Activated CD4-positive, alpha-beta memory T cell treated with anti-CD3 and anti-CD28 coated beads, Interleukin-2, amount 10 ng/mL, durations not matched to agents 7 days and 5 days (primary cell): ENCODE measurements at regions not wholly inside any gene's neighbourhood (a gene's known extent, or its start where the extent isn't known, plus 50 kb on each side); places are given as distances from the start of the nearest gene placed in this dataset.

Experiments
- CTCF ChIA-PET: fragments of 350-600 bp; sonication (Branson Sonifier 250); formaldehyde crosslinking; loops from one replicate; lab custom pipeline; 2021; ENCODE audit warnings: antibody characterized with exemption, inconsistent platforms; lab: Charles Lee
- POLR2A ChIA-PET: fragments of 350-600 bp; sonication (Branson Sonifier 250); formaldehyde crosslinking; loops from one replicate; lab custom pipeline; 2021; ENCODE audit warnings: antibody characterized with exemption; lab: Charles Lee
- DNase-seq: peaks from one replicate; pipeline ENCODE4 v3.0.0-alpha.2; 2020
- H3K27ac Mint-ChIP-seq: one replicate; pipeline ENCODE4 v1.8.0; 2021; ENCODE audit warnings: mild to moderate bottlenecking, mixed read lengths
- H3K27me3 Mint-ChIP-seq: one replicate; pipeline ENCODE4 v1.8.0; 2021; ENCODE audit warnings: mixed read lengths
- H3K36me3 Mint-ChIP-seq: one replicate; pipeline ENCODE4 v1.8.0; 2021; ENCODE audit warnings: low read depth, mixed read lengths
- H3K4me1 Mint-ChIP-seq: one replicate; pipeline ENCODE4 v1.8.0; 2021; ENCODE audit warnings: mixed read lengths
- H3K4me3 Mint-ChIP-seq: one replicate; pipeline ENCODE4 v1.8.0; 2021; ENCODE audit warnings: mild to moderate bottlenecking, mixed read lengths
- H3K9me3 Mint-ChIP-seq: one replicate; pipeline ENCODE4 v1.8.0; 2021; ENCODE audit warnings: mixed read lengths

DNA sequence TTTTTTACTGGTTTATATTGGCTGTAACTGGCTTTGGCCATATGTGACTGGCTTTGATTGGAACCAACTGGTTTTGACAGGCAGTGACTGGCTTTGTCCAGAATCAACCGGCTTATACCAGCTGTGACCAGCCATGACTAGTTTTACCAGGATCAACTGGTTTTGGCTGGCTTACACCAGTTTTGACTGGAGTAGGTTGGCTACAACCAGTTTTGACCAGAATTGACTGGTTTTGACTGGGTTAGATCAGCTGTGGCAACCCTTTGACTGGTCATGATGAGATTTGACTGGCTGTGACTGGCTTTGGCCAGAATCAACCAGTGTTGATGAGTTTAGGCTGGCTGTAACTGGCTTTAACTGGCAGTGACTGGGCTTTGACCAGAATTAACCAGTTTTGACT is 169.2 kb upstream of the AMOT start:
- POLR2A ChIA-PET, result no interaction called here
- Mint-ChIP-seq H3K4me3 (no peak overlapping the region), H3K4me1 (no peaks in the 10 kb centered on the region), H3K36me3 (no peaks in the 10 kb centered on the region), H3K9me3 (no peaks in the 10 kb centered on the region), H3K27me3 (no peaks in the 10 kb centered on the region), H3K27ac (no peak overlapping the region)
- no peak for DNase-seq
- CTCF ChIA-PET, result no interaction called here

DNA sequence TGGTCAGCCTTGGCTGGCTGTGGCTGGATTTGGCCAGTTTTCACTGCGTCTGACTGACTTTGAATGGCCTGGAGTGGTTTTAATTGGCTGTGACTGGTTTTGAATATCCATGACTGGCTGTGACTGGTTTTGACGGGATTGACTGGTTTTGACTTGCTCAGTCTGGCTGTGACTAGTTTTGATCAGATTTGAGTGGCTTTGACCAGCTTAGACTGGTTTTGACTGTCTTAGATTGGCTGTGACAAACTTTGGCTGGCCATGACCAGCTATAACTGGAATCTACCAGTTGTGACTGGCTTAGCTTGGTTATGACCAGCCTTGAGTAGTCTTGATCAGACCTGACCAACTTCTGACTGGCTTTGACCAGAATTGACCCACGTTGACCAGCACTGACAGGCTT is 168.4 kb upstream of the AMOT start:
- Mint-ChIP-seq H3K4me3 (no peak overlapping the region), H3K9me3 (no peaks in the 10 kb centered on the region), H3K36me3 (no peaks in the 10 kb centered on the region), H3K4me1 (no peaks in the 10 kb centered on the region), H3K27me3 (no peaks in the 10 kb centered on the region), H3K27ac (no peak overlapping the region)
- POLR2A ChIA-PET, result no interaction called here
- DNase-seq, result no peak
- CTCF ChIA-PET, result no interaction called here

DNA sequence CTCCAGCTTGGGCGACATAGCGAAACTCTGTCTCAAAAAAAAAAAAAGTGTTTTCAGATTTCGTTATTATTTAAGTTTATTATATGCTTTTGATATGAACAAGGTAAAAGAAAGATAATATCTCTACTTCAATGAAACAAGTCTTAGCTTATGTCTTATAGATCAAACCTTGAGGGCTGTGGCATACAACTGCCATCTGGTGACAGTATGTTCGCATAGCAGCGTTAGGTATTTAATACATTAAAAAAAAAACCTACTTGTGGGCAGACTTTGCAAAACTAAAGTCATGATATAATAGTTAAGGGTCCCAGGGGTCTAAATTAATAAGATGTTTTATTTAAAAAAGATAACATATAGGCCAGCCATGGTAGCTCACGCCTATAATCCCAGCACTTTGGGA is 161.2 kb upstream of the AMOT start:
- no peak overlapping the region for H3K4me3 Mint-ChIP-seq
- POLR2A ChIA-PET, result no interaction called here
- H3K9me3 Mint-ChIP-seq, result no peaks in the 10 kb centered on the region
- H3K4me1 Mint-ChIP-seq, result no peaks in the 10 kb centered on the region
- no peak for DNase-seq
- no peak overlapping the region for H3K27ac Mint-ChIP-seq
- no peaks in the 10 kb centered on the region for H3K27me3 Mint-ChIP-seq
- CTCF ChIA-PET, result interaction anchor here (0.6 kb wide), 1 partner anchor 338 kb away, joined by 3 read pairs; no protein-coding TSS in a partner anchor
- H3K36me3 Mint-ChIP-seq, result no peaks in the 10 kb centered on the region

DNA sequence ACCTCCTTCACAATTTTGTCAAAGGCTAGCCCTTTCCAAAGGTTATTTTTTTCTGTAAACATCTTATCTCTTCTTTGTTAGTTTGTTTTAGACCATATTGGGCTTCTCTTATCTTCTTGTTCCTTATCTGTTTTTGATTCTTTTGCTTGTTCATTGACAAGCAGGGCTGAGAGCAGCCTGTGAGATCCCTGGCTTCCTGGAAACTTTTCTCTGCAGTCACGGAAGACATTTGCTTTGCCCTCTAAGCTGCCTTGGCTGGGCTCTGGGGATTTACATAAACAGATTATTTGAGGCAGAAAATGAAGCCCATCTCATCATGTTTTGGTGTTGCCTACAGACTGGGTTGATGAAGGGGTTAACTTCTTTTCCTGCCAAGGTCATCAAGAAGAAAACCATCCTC is 157.4 kb upstream of the AMOT start:
- Mint-ChIP-seq H3K27me3 (no peaks in the 10 kb centered on the region), H3K9me3 (no peaks in the 10 kb centered on the region), H3K27ac (no peak overlapping the region), H3K4me1 (no peaks in the 10 kb centered on the region), H3K36me3 (no peaks in the 10 kb centered on the region), H3K4me3 (no peak overlapping the region)
- POLR2A ChIA-PET, result no interaction called here
- CTCF ChIA-PET, result no interaction called here
- no peak for DNase-seq

DNA sequence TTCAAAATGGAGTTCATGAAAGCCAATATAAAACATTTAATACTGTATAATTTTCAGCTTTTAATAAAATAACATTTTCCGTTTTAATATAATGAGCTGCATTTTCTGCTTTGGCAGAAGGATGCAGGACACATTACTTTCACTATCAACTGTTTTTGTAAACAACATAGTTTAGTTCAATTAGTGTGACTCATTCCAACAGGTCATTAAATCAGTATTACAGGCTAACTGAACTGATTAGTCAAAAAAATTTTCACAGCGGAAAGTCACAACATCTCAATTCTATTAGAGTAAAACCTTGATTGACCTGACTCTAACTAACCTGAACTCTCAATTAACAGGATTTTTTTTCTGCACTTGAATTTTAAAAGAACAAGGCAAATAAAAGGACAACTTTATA is 151.2 kb upstream of the AMOT start:
- no peaks in the 10 kb centered on the region for H3K27me3 Mint-ChIP-seq
- H3K4me1 Mint-ChIP-seq, result no peaks in the 10 kb centered on the region
- CTCF ChIA-PET, result no interaction called here
- no peaks in the 10 kb centered on the region for H3K36me3 Mint-ChIP-seq
- H3K9me3 Mint-ChIP-seq, result no peaks in the 10 kb centered on the region
- POLR2A ChIA-PET, result no interaction called here
- DNase-seq, result no peak
- H3K27ac Mint-ChIP-seq, result no peak overlapping the region
- no peak overlapping the region for H3K4me3 Mint-ChIP-seq

DNA sequence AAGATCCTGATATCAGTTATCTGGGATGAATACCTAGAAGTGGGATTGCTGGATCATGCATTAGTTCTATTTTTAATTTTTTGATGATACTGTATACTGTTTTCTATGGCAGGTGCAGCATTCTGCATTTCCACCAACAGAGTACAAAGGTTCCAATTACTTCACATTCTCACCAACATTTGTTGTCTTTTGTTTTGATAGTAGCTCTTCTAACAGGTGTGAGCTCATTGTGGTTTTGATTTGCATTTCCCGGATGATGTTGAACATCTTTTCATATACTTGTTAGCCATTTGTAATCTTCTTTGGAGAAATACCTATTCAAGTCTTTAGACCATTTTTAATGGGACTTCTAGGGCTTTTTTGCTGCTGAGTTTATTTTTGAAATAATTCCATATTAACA is 139.2 kb upstream of the AMOT start:
- Mint-ChIP-seq H3K4me3 (no peak overlapping the region), H3K9me3 (no peaks in the 10 kb centered on the region), H3K36me3 (no peaks in the 10 kb centered on the region), H3K27ac (no peak overlapping the region), H3K27me3 (no peaks in the 10 kb centered on the region), H3K4me1 (no peaks in the 10 kb centered on the region)
- ChIA-PET POLR2A (no interaction called here), CTCF (no interaction called here)
- DNase-seq, result no peak

DNA sequence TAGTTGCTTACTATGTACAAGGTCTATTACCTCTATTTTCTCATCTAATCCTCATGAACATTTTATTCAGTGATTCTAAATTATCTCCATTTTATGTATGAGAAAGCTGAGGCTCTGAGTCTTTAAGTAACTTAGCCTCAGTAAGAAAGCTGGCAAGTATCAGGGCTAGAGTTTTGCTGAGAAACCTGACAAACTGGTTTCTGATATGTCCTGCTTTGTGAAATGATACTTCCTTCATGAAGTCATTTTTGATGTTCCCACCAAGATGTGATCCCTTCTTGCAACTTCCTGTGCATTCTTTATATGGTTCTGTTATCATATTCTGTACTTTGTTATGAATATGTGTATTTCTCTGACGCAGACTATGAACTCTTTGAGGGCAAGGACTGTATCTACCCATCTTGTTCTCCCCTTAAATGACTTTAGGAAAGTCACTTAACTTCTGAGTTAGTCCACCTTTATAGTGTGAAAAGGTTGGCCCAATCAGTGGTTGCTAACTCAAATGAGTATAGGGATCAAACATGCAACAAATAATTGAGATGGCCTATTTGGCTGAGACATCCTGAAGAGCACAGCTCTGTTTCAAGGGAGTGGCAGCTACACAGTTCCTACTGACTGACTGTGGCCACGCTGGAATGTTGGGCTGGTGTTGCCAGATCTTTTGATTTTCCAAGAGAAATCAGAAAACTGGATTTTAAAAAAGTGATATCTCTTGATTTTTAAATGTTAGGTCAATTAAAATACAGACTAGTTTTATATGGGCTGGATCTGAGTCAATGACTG is 127.9 kb upstream of the AMOT start:
- ChIA-PET CTCF (no interaction called here), POLR2A (no interaction called here)
- H3K27ac Mint-ChIP-seq, result no peak overlapping the region
- H3K9me3 Mint-ChIP-seq, result no peaks in the 10 kb centered on the region
- H3K4me3 Mint-ChIP-seq, result no peak overlapping the region
- no peaks in the 10 kb centered on the region for H3K36me3 Mint-ChIP-seq
- DNase-seq, result no peak
- no peaks in the 10 kb centered on the region for H3K27me3 Mint-ChIP-seq
- no peaks in the 10 kb centered on the region for H3K4me1 Mint-ChIP-seq

DNA sequence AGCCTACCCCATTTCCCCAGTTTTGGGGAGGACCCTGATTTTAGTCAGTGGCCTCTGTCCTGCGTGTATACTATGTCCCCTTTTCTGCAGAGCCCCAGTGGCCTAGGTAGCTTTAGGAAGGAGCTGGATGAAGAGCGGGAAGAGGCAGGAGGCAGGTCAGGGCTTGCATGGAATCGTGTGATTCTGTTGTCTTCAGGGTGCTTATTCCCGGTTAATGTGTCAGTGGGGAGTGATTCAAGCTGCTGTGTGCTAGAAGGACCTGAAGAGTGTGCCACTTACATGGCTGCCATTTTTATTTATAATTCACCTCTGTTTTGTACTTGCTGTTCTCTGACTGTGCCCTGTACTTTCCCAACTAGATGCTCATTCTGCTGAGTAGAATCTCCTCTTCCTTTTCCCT is 127.3 kb upstream of the AMOT start:
- H3K4me3 Mint-ChIP-seq, result no peak overlapping the region
- no peak overlapping the region for H3K27ac Mint-ChIP-seq
- no peaks in the 10 kb centered on the region for H3K4me1 Mint-ChIP-seq
- H3K9me3 Mint-ChIP-seq, result no peaks in the 10 kb centered on the region
- ChIA-PET POLR2A (no interaction called here), CTCF (no interaction called here)
- H3K36me3 Mint-ChIP-seq, result no peaks in the 10 kb centered on the region
- DNase-seq, result no peak
- H3K27me3 Mint-ChIP-seq, result no peaks in the 10 kb centered on the region

DNA sequence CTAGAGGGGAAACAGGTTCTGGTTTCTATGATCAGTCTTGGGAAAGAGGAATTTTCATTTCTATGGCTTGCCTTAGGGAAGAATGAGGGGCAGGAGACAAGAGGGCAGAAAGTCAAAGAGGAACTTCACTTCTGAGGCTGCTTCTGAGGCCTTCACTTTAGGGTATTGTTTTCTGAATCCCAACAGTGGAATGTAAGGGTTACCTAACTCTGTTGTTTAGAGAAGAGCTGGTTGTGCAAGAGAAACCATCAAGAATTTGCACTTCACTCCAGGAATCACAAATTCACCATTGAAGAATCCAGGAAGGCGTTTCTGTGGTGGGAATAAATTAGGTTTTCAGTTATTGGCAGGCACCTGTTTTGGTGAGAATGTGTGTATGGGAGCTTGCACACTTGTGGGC is 126.7 kb upstream of the AMOT start:
- no peak for DNase-seq
- Mint-ChIP-seq H3K27me3 (no peaks in the 10 kb centered on the region), H3K4me1 (no peaks in the 10 kb centered on the region), H3K9me3 (no peaks in the 10 kb centered on the region), H3K4me3 (no peak overlapping the region), H3K36me3 (no peaks in the 10 kb centered on the region), H3K27ac (no peak overlapping the region)
- POLR2A ChIA-PET, result no interaction called here
- CTCF ChIA-PET, result no interaction called here

DNA sequence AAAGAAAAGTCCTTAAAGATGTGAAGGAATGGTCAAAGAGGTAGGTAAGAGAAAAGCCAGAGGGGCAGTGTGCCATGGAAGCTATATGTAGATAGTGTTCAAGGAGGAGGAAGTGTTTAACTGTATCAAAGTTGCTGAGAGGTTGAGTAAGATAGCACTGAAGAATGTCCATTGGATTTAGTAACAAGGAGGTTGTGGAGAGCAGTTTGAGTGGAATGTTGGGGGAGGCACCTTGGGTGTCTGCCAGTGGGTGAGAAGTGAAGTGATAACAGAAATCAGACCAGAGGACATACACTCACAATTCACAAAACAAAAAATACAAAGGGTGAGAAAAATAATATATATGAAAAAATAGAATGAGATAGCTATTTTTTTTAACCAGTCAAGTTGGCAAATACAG is 121.3 kb upstream of the AMOT start:
- POLR2A ChIA-PET, result no interaction called here
- H3K27ac Mint-ChIP-seq, result no peak overlapping the region

DNA sequence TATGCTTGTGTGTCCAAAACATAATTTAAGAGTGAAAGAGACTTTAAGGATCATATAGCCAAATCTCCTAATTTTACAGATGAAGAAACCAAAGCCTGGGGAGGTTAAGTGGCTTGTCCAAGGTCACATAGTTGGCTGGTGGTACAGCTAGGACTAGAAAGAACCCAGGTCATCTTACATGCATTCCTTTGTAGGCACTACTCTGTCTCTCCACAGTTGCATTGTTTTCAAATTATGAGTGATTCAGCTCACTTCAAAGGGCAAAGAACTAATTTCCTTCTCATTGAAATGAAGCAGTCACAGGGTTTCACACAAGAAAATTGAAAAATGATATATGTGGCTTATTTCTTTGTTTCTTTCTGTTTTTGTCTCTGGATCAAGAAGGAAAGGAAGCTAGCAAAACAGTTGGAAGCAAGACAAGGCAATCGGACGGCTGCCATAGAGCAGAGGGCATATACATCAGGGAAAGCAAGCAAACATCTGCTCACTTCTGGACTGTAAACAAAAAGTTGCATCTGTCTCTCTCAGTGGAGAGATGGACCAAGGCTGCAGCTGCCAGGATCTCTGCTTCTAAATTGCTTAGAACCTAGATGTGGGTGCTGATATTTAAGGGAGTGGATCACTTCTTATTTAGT is 107.5 kb upstream of the AMOT start:
- Mint-ChIP-seq H3K27ac (no peak overlapping the region), H3K9me3 (no peaks in the 10 kb centered on the region), H3K36me3 (no peaks in the 10 kb centered on the region), H3K4me3 (no peak overlapping the region), H3K4me1 (no peaks in the 10 kb centered on the region), H3K27me3 (no peaks in the 10 kb centered on the region)
- ChIA-PET CTCF (no interaction called here), POLR2A (no interaction called here)
- no peak for DNase-seq

More for the DNA sequence above, 121.3 kb upstream of the AMOT start:
- no peaks in the 10 kb centered on the region for H3K9me3 Mint-ChIP-seq
- no peaks in the 10 kb centered on the region for H3K27me3 Mint-ChIP-seq
- CTCF ChIA-PET, result no interaction called here
- H3K4me3 Mint-ChIP-seq, result no peak overlapping the region
- DNase-seq, result no peak
- no peaks in the 10 kb centered on the region for H3K36me3 Mint-ChIP-seq
- H3K4me1 Mint-ChIP-seq, result no peaks in the 10 kb centered on the region

DNA sequence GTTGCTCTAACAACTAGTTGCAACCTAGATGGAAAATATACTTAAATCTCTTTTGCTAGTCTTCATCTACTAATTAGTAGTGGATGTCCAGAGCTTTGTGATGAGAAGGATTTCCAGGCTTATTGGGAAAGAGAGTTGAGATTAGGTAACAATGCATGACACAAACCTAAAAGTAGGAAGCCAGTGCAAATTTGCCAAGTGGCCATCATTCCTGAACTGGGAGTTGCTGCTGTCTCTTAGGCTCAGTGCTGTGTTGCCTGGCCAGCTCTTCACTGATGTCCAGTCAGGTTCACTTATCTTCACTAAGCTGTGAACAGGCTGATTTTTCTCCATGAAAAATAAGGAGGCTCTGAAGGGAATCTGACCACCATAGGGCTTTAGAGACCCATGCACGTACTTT is 105.6 kb upstream of the AMOT start:
- CTCF ChIA-PET, result no interaction called here
- no peak overlapping the region for H3K27ac Mint-ChIP-seq
- no peaks in the 10 kb centered on the region for H3K4me1 Mint-ChIP-seq
- no peak for DNase-seq
- no peaks in the 10 kb centered on the region for H3K9me3 Mint-ChIP-seq
- H3K27me3 Mint-ChIP-seq, result no peaks in the 10 kb centered on the region
- no peaks in the 10 kb centered on the region for H3K36me3 Mint-ChIP-seq
- no peak overlapping the region for H3K4me3 Mint-ChIP-seq
- POLR2A ChIA-PET, result no interaction called here

DNA sequence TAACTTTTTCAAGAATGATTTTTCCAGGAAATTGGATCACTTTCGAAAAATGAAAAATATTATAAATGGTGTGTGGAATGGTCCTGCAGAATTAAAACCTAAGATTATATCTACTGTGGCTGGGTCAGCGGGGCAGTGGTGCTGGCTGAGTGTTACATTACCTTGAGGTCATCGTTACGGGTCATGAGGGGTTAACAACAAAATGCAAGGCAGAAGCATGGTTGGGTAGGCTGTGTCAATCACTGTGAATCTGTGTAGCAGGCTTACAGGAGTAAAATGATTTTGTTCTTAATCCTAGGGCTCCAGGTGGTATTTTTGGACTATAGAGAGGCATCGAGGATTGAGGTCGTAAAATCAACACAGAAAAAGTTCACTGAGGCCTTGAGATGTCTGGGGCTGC is 105.2 kb upstream of the AMOT start:
- Mint-ChIP-seq H3K27me3 (no peaks in the 10 kb centered on the region), H3K36me3 (no peaks in the 10 kb centered on the region), H3K4me3 (no peak overlapping the region), H3K9me3 (no peaks in the 10 kb centered on the region), H3K4me1 (no peaks in the 10 kb centered on the region), H3K27ac (no peak overlapping the region)
- ChIA-PET POLR2A (no interaction called here), CTCF (no interaction called here)
- no peak for DNase-seq

DNA sequence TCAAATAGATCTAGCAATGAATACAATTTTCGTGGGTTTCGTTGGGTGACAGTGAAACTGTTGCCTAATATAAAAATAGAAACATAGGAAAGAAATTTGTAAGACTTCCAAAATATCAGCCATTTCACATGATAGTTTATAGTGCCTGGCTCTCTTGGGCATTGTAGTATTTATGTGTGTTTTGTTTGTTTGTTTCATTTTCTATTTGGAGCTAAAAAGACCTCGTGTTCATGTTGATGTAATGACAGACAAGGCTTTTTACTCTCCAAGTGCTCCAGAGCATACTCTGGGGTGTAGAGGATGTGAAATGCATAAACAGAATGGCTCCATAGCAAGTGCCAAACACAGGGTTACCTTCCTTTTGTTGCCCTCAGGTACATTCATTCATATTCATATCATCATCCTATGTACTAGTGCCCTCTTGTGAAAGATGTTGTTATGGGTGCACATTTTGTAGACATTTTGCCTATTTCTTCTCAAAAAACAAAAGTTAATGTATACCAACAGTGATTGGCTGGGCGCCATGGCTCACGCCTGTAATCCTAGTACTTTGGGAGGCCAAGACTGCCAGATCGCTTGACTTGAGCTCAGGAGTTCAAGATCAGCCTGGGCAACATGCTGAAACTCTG is 100.7 kb upstream of the AMOT start:
- H3K36me3 Mint-ChIP-seq, result no peaks in the 10 kb centered on the region
- ChIA-PET CTCF (interaction anchor here (0.7 kb wide), 1 partner anchor 210 kb away, joined by 3 read pairs; no protein-coding TSS in a partner anchor), POLR2A (no interaction called here)
- no peak overlapping the region for H3K4me3 Mint-ChIP-seq
- H3K27ac Mint-ChIP-seq, result no peak overlapping the region
- no peaks in the 10 kb centered on the region for H3K4me1 Mint-ChIP-seq
- H3K9me3 Mint-ChIP-seq, result no peaks in the 10 kb centered on the region
- H3K27me3 Mint-ChIP-seq, result no peaks in the 10 kb centered on the region
- no peak for DNase-seq
